Neural progenitor cell (in vitro differentiated cells): ENCODE measurements at regions not wholly inside any gene's neighbourhood (a gene's known extent, or its start where the extent isn't known, plus 50 kb on each side); places are given as distances from the start of the nearest gene placed in this dataset.

Source experiments
- EZH2 ChIP-seq: fragments of 200-600 bp; sonication (generic); IDR thresholded peaks from 2 replicates; pipeline ENCODE4 v1.6.1; 2017; ENCODE audit warnings: antibody characterized with exemption, mild to moderate bottlenecking, moderate library complexity
- TF ChIP-seq, protein P1 (sequence below): fragments of 200-600 bp; sonication (generic); IDR thresholded peaks from 2 replicates; pipeline ENCODE4 v1.5.1; 2017; ENCODE audit warnings: antibody characterized with exemption, mild to moderate bottlenecking

DNA sequence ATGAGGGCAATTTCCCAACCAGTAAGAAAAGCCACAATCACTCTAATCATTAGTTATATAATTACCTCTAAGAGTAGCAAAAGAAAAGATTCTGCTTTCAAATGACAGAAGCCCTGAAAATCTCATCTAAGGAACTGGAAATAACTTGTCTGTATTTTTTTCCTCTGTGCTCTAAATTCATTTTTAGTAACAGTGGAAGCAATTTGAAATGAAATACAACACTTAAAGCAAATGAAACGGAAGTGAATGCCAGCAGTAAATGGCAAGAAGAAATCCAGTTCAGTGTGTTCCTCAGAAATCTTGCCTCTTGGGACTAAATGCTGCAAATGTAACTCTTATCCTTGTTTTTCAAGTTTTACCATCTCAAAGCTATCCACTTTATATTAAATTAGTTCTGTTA lies 294.9 kb downstream of the TAF11L14 start:
- TF ChIP-seq, protein P1, sequence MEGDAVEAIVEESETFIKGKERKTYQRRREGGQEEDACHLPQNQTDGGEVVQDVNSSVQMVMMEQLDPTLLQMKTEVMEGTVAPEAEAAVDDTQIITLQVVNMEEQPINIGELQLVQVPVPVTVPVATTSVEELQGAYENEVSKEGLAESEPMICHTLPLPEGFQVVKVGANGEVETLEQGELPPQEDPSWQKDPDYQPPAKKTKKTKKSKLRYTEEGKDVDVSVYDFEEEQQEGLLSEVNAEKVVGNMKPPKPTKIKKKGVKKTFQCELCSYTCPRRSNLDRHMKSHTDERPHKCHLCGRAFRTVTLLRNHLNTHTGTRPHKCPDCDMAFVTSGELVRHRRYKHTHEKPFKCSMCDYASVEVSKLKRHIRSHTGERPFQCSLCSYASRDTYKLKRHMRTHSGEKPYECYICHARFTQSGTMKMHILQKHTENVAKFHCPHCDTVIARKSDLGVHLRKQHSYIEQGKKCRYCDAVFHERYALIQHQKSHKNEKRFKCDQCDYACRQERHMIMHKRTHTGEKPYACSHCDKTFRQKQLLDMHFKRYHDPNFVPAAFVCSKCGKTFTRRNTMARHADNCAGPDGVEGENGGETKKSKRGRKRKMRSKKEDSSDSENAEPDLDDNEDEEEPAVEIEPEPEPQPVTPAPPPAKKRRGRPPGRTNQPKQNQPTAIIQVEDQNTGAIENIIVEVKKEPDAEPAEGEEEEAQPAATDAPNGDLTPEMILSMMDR = no peak
- TF ChIP-seq EZH2 = no peak
